A673 (cell line): ENCODE measurements at regions not wholly inside any gene's neighbourhood (a gene's known extent, or its start where the extent isn't known, plus 50 kb on each side); places are given as distances from the start of the nearest gene placed in this dataset.

ENCODE experiments used
- CTCF ChIP-seq: fragments of 300-800, 200-600 bp; sonication (generic); conservative IDR thresholded peaks from 2 replicates; pipeline ENCODE4 v1.5.1; 2017; ENCODE audit warnings: low read depth, mild to moderate bottlenecking, antibody characterized with exemption, low read length, moderate library complexity, mixed read lengths
- EZH2 ChIP-seq: fragments of 200-600 bp; sonication (generic); IDR thresholded peaks from 2 replicates; pipeline ENCODE4 v1.6.1; 2017; ENCODE audit warnings: borderline replicate concordance, low read depth, mild to moderate bottlenecking, mixed read lengths, antibody characterized with exemption, low read length; ENCODE audit not compliant: poor library complexity, severe bottlenecking

GRCh38 chr13:42495751-42496150, 78.2 kb upstream of the TNFSF11 start:
- TF ChIP-seq CTCF (no peak), EZH2 (no peak)
